BE2C (cell line): ENCODE measurements at regions not wholly inside any gene's neighbourhood (a gene's known extent, or its start where the extent isn't known, plus 50 kb on each side); places are given as distances from the start of the nearest gene placed in this dataset.

Experiments used
- DNase-seq: peaks from one replicate; pipeline ENCODE4 v3.0.0-alpha.2; 2020
- H3K27me3 ChIP-seq: fragments of 250-450 bp; sonication (Bioruptor Pico); 2 replicates; pipeline ENCODE4 v1.5.1; 2020; ENCODE audit warnings: mild to moderate bottlenecking
- H3K36me3 ChIP-seq: fragments of 250-450 bp; sonication (Bioruptor Pico); 2 replicates; pipeline ENCODE4 v1.5.1; 2020; ENCODE audit warnings: mild to moderate bottlenecking
- H3K4me1 ChIP-seq: fragments of 250-450 bp; sonication (Bioruptor Pico); 2 replicates; pipeline ENCODE4 v1.5.1; 2020
- H3K4me3 ChIP-seq: 2 replicates; pipeline ENCODE4 v1.5.1; 2011; ENCODE audit warnings: low read depth, low read length
- H3K9me3 ChIP-seq: fragments of 250-450 bp; sonication (Bioruptor Pico); 2 replicates; pipeline ENCODE4 v1.5.1; 2020
- TF ChIP-seq, protein P1 (sequence below): IDR thresholded peaks from 2 replicates; pipeline ENCODE4 v1.5.1; 2012; ENCODE audit warnings: mild to moderate bottlenecking, low read depth, low read length

DNA sequence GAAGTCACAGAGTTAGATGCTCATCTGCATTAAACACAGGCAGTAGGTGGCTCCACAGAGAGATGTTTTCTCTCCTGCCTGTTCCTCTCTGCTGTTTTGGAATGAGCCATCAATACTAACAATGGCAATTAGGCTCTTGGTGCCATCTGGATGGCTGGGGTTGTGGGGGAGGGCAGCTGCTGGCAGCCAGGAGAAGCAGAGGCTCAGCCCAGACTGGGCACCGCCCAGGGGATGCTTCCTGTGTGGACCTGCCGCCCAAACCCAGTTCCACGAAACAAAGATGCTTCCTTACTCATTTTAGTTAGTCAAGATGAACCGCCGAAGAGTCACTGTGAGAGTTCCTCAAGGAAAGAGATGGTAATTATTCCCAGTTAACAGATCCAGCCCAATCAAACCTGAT lies 50.8 kb upstream of the PCDH8 start:
- no peak for DNase-seq
- no peaks in the 10 kb centered on the region for H3K36me3 ChIP-seq
- H3K4me1 ChIP-seq = no peaks in the 10 kb centered on the region
- H3K9me3 ChIP-seq = no peaks in the 10 kb centered on the region
- TF ChIP-seq, protein P1, sequence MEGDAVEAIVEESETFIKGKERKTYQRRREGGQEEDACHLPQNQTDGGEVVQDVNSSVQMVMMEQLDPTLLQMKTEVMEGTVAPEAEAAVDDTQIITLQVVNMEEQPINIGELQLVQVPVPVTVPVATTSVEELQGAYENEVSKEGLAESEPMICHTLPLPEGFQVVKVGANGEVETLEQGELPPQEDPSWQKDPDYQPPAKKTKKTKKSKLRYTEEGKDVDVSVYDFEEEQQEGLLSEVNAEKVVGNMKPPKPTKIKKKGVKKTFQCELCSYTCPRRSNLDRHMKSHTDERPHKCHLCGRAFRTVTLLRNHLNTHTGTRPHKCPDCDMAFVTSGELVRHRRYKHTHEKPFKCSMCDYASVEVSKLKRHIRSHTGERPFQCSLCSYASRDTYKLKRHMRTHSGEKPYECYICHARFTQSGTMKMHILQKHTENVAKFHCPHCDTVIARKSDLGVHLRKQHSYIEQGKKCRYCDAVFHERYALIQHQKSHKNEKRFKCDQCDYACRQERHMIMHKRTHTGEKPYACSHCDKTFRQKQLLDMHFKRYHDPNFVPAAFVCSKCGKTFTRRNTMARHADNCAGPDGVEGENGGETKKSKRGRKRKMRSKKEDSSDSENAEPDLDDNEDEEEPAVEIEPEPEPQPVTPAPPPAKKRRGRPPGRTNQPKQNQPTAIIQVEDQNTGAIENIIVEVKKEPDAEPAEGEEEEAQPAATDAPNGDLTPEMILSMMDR = no peak
- H3K4me3 ChIP-seq = no peak overlapping the region
- no peaks in the 10 kb centered on the region for H3K27me3 ChIP-seq
